GM23338 (cell line): ENCODE measurements at regions not wholly inside any gene's neighbourhood (a gene's known extent, or its start where the extent isn't known, plus 50 kb on each side); places are given as distances from the start of the nearest gene placed in this dataset.

Experiments
- ATAC-seq: fragments of 200-7000 bp; cut with Tn5 transposase; 3 replicates; pipeline ENCODE4 v1.9.1; 2020
- DNase-seq: peaks from one replicate; pipeline ENCODE4 v3.0.0-alpha.2; 2015; ENCODE audit warnings: low spot score
- H2AFZ ChIP-seq: fragments of 200-600 bp; sonication (generic); 2 replicates; pipeline ENCODE4 v1.8.0; 2016; ENCODE audit warnings: antibody characterized with exemption, mild to moderate bottlenecking, moderate library complexity
- H3F3A ChIP-seq: fragments of 200-600 bp; sonication (generic); replicated peaks from 2 replicates; pipeline ENCODE4 v1.8.0; 2017; ENCODE audit warnings: antibody characterized with exemption, mixed run types, low read depth
- H3K27ac ChIP-seq: fragments of 200-600 bp; sonication (generic); 2 replicates; pipeline ENCODE4 v1.6.1; 2016; ENCODE audit warnings: low read depth
- H3K27me3 ChIP-seq: fragments of 200-600 bp; sonication (generic); 2 replicates; pipeline ENCODE4 v1.8.0; 2016; ENCODE audit warnings: mild to moderate bottlenecking, mixed run types, moderate library complexity; ENCODE audit not compliant: insufficient read depth
- H3K36me3 ChIP-seq: fragments of 200-600 bp; sonication (generic); 2 replicates; pipeline ENCODE4 v1.8.0; 2016; ENCODE audit warnings: mild to moderate bottlenecking; ENCODE audit not compliant: insufficient read depth
- H3K4me1 ChIP-seq: fragments of 200-600 bp; sonication (generic); 2 replicates; pipeline ENCODE4 v1.8.0; 2016; ENCODE audit warnings: mild to moderate bottlenecking, moderate library complexity; ENCODE audit not compliant: insufficient read depth
- H3K4me2 ChIP-seq: fragments of 200-600 bp; sonication (generic); 2 replicates; pipeline ENCODE4 v1.7.1; 2017; ENCODE audit warnings: mixed run types
- H3K4me3 ChIP-seq: fragments of 200-600 bp; sonication (generic); 2 replicates; pipeline ENCODE4 v1.6.1; 2016; ENCODE audit warnings: mixed run types
- H3K79me2 ChIP-seq: fragments of 200-600 bp; sonication (generic); replicated peaks from 2 replicates; pipeline ENCODE4 v1.8.0; 2017; ENCODE audit warnings: mild to moderate bottlenecking; ENCODE audit not compliant: insufficient read depth
- H3K9me2 ChIP-seq: fragments of 200-600 bp; sonication (generic); 2 replicates; pipeline ENCODE4 v1.8.0; 2017; ENCODE audit not compliant: insufficient read depth
- H4K20me1 ChIP-seq: fragments of 200-600 bp; sonication (generic); replicated peaks from 2 replicates; pipeline ENCODE4 v1.8.0; 2017; ENCODE audit warnings: mild to moderate bottlenecking; ENCODE audit not compliant: insufficient read depth
- H3K27ac Mint-ChIP-seq: 2 replicates; pipeline ENCODE4 v1.8.0; 2020; ENCODE audit warnings: inconsistent platforms, mild to moderate bottlenecking, moderate library complexity, mixed read lengths
- H3K27me3 Mint-ChIP-seq: 3 replicates; pipeline ENCODE4 v1.8.0; 2022; ENCODE audit warnings: low read depth, mild to moderate bottlenecking, moderate library complexity, mixed read lengths, inconsistent platforms; ENCODE audit not compliant: insufficient read depth, poor library complexity
- H3K36me3 Mint-ChIP-seq: 3 replicates; pipeline ENCODE4 v1.8.0; 2021; ENCODE audit warnings: low read depth, mild to moderate bottlenecking, inconsistent platforms, moderate library complexity, mixed read lengths
- H3K4me1 Mint-ChIP-seq: 3 replicates; pipeline ENCODE4 v1.8.0; 2020; ENCODE audit warnings: mild to moderate bottlenecking, inconsistent platforms, mixed read lengths
- H3K4me3 Mint-ChIP-seq: 3 replicates; pipeline ENCODE4 v1.8.0; 2021; ENCODE audit warnings: moderate library complexity, mild to moderate bottlenecking, inconsistent platforms, mixed read lengths
- H3K9me3 Mint-ChIP-seq: 3 replicates; pipeline ENCODE4 v1.8.0; 2020; ENCODE audit warnings: moderate library complexity, mild to moderate bottlenecking, inconsistent platforms, mixed read lengths
- CREB1 ChIP-seq: fragments of 250-450 bp; sonication (Bioruptor Pico); IDR thresholded peaks from 2 replicates; pipeline ENCODE4 v1.5.0; 2020; ENCODE audit warnings: low read depth, mild to moderate bottlenecking, moderate library complexity
- EZH2 ChIP-seq: fragments of 200-600 bp; sonication (generic); IDR thresholded peaks from one replicate; pipeline ENCODE4 v1.8.0; 2017; ENCODE audit warnings: antibody characterized with exemption, mild to moderate bottlenecking, low read depth; ENCODE audit not compliant: unreplicated experiment
- EZH2phosphoT487 ChIP-seq: fragments of 200-600 bp; sonication (generic); IDR thresholded peaks from one replicate; pipeline ENCODE4 v1.8.1; 2018; ENCODE audit warnings: antibody characterized with exemption; ENCODE audit not compliant: unreplicated experiment
- JUNB ChIP-seq: IDR thresholded peaks from one replicate; pipeline ENCODE4 v1.6.1; 2016; ENCODE audit warnings: antibody characterized with exemption; ENCODE audit not compliant: unreplicated experiment
- NANOG ChIP-seq: IDR thresholded peaks from 2 replicates; pipeline ENCODE4 v1.6.1; 2016; ENCODE audit warnings: antibody characterized with exemption, borderline replicate concordance
- POLR2AphosphoS5 ChIP-seq: IDR thresholded peaks from 2 replicates; pipeline ENCODE4 v1.6.1; 2016; ENCODE audit warnings: antibody characterized with exemption, low read depth
- STAT1 ChIP-seq: IDR thresholded peaks from one replicate; pipeline ENCODE4 v1.6.1; 2016; ENCODE audit warnings: antibody characterized with exemption; ENCODE audit not compliant: unreplicated experiment
- ZNF114 ChIP-seq: fragments of 250-450 bp; sonication (Bioruptor Pico); IDR thresholded peaks from 2 replicates; pipeline ENCODE4 v1.5.0; 2020; ENCODE audit warnings: mild to moderate bottlenecking, moderate library complexity
- ZNF331 ChIP-seq: fragments of 250-450 bp; sonication (Bioruptor Pico); IDR thresholded peaks from 2 replicates; pipeline ENCODE4 v1.5.0; 2020; ENCODE audit warnings: low read depth, mild to moderate bottlenecking, moderate library complexity
- TF ChIP-seq, protein P1 (sequence below): fragments of 250-450 bp; sonication (Bioruptor Pico); IDR thresholded peaks from 2 replicates; pipeline ENCODE4 v1.5.0; 2020; ENCODE audit warnings: mild to moderate bottlenecking, moderate library complexity
- TF ChIP-seq, protein P2 (sequence below), 2 experiments: fragments of 200-600 bp in 1 of 2; sonication (generic) in 1 of 2; conservative IDR thresholded peaks; 2 replicates each; pipeline versions ENCODE4 v1.5.1 to v1.6.1; 2016 to 2017; ENCODE audit warnings: antibody characterized with exemption in 2 of 2, low read depth in 2 of 2, mild to moderate bottlenecking in 2 of 2, moderate library complexity in 1 of 2
- TF ChIP-seq, protein P3 (sequence below): IDR thresholded peaks from 2 replicates; pipeline ENCODE4 v1.6.1; 2016; ENCODE audit warnings: antibody characterized with exemption
- TF ChIP-seq, protein P4 (sequence below): IDR thresholded peaks from one replicate; pipeline ENCODE4 v1.6.1; 2018; ENCODE audit warnings: antibody characterized with exemption; ENCODE audit not compliant: unreplicated experiment

DNA sequence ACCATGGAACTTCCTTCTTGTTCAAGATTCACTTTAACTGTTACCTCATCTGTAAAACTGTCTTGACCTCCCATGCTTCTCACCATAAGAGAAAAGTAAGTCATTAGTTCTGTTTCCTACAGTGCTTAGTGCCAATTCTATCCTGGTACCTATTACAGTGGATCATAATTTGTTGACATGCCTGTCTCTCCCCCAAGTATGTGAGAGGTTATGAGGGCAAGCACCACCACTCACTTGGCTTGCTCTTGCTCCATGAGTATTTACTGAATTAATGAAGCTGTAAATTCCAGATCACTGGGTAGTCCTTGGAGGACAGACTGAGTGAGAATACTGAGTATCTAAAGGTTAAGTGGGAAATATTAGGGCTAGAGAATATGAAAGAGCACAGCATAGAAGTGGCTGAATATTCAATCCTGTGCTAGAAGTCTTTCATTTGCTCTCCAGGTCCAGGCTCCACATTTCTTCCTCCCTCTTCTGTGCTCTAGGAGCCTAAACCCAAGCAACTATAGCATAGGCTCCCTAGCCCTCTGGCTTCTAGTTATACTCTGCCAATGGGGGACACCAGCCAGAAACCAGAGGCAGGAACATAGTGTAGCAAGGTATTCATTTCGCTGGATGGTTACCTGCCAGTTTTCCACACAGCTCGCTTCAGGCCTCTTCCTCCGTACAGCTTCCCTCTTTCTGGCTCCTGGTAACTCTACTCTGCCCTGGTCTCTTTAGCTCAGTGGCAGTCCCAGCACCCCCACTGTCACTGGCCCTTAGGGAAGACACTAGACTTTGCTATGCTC lies 118.2 kb upstream of the SLC5A12 start:
- Mint-ChIP-seq H3K36me3 (no peaks in the 10 kb centered on the region), H3K4me1 (no peaks in the 10 kb centered on the region), H3K4me3 (no peak overlapping the region), H3K9me3 (no peaks in the 10 kb centered on the region), H3K27ac (no peak overlapping the region), H3K27me3 (no peaks in the 10 kb centered on the region)
- Histone ChIP-seq H3F3A (no peaks in the 10 kb centered on the region), H4K20me1 (no peaks in the 10 kb centered on the region), H3K79me2 (no peaks in the 10 kb centered on the region), H3K36me3 (no peaks in the 10 kb centered on the region), H3K27ac (no peak overlapping the region), H3K4me1 (no peaks in the 10 kb centered on the region), H3K4me3 (no peak overlapping the region), H2AFZ (no peak overlapping the region), H3K9me2 (no peaks in the 10 kb centered on the region; the same call in 1 of the 2 replicates), H3K27me3 (no peaks in the 10 kb centered on the region), H3K4me2 (no peak overlapping the region)
- peak; percentile 45; the same call in 2 of the 3 replicates for ATAC-seq
- TF ChIP-seq, protein P1, sequence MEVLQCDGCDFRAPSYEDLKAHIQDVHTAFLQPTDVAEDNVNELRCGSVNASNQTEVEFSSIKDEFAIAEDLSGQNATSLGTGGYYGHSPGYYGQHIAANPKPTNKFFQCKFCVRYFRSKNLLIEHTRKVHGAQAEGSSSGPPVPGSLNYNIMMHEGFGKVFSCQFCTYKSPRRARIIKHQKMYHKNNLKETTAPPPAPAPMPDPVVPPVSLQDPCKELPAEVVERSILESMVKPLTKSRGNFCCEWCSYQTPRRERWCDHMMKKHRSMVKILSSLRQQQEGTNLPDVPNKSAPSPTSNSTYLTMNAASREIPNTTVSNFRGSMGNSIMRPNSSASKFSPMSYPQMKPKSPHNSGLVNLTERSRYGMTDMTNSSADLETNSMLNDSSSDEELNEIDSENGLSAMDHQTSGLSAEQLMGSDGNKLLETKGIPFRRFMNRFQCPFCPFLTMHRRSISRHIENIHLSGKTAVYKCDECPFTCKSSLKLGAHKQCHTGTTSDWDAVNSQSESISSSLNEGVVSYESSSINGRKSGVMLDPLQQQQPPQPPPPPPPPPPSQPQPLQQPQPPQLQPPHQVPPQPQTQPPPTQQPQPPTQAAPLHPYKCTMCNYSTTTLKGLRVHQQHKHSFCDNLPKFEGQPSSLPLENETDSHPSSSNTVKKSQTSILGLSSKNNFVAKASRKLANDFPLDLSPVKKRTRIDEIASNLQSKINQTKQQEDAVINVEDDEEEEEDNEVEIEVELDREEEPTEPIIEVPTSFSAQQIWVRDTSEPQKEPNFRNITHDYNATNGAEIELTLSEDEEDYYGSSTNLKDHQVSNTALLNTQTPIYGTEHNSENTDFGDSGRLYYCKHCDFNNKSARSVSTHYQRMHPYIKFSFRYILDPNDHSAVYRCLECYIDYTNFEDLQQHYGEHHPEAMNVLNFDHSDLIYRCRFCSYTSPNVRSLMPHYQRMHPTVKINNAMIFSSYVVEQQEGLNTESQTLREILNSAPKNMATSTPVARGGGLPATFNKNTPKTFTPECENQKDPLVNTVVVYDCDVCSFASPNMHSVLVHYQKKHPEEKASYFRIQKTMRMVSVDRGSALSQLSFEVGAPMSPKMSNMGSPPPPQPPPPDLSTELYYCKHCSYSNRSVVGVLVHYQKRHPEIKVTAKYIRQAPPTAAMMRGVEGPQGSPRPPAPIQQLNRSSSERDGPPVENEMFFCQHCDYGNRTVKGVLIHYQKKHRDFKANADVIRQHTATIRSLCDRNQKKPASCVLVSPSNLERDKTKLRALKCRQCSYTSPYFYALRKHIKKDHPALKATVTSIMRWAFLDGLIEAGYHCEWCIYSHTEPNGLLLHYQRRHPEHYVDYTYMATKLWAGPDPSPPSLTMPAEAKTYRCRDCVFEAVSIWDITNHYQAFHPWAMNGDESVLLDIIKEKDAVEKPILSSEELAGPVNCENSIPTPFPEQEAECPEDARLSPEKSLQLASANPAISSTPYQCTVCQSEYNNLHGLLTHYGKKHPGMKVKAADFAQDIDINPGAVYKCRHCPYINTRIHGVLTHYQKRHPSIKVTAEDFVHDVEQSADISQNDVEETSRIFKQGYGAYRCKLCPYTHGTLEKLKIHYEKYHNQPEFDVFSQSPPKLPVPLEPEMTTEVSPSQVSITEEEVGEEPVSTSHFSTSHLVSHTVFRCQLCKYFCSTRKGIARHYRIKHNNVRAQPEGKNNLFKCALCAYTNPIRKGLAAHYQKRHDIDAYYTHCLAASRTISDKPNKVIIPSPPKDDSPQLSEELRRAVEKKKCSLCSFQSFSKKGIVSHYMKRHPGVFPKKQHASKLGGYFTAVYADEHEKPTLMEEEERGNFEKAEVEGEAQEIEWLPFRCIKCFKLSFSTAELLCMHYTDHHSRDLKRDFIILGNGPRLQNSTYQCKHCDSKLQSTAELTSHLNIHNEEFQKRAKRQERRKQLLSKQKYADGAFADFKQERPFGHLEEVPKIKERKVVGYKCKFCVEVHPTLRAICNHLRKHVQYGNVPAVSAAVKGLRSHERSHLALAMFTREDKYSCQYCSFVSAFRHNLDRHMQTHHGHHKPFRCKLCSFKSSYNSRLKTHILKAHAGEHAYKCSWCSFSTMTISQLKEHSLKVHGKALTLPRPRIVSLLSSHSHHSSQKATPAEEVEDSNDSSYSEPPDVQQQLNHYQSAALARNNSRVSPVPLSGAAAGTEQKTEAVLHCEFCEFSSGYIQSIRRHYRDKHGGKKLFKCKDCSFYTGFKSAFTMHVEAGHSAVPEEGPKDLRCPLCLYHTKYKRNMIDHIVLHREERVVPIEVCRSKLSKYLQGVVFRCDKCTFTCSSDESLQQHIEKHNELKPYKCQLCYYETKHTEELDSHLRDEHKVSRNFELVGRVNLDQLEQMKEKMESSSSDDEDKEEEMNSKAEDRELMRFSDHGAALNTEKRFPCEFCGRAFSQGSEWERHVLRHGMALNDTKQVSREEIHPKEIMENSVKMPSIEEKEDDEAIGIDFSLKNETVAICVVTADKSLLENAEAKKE (CRISPR knock-in tag) = no peak
- TF ChIP-seq, protein P2, sequence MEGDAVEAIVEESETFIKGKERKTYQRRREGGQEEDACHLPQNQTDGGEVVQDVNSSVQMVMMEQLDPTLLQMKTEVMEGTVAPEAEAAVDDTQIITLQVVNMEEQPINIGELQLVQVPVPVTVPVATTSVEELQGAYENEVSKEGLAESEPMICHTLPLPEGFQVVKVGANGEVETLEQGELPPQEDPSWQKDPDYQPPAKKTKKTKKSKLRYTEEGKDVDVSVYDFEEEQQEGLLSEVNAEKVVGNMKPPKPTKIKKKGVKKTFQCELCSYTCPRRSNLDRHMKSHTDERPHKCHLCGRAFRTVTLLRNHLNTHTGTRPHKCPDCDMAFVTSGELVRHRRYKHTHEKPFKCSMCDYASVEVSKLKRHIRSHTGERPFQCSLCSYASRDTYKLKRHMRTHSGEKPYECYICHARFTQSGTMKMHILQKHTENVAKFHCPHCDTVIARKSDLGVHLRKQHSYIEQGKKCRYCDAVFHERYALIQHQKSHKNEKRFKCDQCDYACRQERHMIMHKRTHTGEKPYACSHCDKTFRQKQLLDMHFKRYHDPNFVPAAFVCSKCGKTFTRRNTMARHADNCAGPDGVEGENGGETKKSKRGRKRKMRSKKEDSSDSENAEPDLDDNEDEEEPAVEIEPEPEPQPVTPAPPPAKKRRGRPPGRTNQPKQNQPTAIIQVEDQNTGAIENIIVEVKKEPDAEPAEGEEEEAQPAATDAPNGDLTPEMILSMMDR (conservative IDR thresholded peaks at IDR 0.05; ENCODE audit: low read depth in 2 of 2) = no peak
- TF ChIP-seq, protein P3, sequence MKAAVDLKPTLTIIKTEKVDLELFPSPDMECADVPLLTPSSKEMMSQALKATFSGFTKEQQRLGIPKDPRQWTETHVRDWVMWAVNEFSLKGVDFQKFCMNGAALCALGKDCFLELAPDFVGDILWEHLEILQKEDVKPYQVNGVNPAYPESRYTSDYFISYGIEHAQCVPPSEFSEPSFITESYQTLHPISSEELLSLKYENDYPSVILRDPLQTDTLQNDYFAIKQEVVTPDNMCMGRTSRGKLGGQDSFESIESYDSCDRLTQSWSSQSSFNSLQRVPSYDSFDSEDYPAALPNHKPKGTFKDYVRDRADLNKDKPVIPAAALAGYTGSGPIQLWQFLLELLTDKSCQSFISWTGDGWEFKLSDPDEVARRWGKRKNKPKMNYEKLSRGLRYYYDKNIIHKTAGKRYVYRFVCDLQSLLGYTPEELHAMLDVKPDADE = no peak
- TF ChIP-seq STAT1 (no peak), EZH2phosphoT487 (no peak), NANOG (no peak), EZH2 (no peak), JUNB (no peak), POLR2AphosphoS5 (no peak), ZNF331 (CRISPR knock-in tag) (no peak), CREB1 (CRISPR knock-in tag) (no peak), ZNF114 (CRISPR knock-in tag) (no peak)
- TF ChIP-seq, protein P4, sequence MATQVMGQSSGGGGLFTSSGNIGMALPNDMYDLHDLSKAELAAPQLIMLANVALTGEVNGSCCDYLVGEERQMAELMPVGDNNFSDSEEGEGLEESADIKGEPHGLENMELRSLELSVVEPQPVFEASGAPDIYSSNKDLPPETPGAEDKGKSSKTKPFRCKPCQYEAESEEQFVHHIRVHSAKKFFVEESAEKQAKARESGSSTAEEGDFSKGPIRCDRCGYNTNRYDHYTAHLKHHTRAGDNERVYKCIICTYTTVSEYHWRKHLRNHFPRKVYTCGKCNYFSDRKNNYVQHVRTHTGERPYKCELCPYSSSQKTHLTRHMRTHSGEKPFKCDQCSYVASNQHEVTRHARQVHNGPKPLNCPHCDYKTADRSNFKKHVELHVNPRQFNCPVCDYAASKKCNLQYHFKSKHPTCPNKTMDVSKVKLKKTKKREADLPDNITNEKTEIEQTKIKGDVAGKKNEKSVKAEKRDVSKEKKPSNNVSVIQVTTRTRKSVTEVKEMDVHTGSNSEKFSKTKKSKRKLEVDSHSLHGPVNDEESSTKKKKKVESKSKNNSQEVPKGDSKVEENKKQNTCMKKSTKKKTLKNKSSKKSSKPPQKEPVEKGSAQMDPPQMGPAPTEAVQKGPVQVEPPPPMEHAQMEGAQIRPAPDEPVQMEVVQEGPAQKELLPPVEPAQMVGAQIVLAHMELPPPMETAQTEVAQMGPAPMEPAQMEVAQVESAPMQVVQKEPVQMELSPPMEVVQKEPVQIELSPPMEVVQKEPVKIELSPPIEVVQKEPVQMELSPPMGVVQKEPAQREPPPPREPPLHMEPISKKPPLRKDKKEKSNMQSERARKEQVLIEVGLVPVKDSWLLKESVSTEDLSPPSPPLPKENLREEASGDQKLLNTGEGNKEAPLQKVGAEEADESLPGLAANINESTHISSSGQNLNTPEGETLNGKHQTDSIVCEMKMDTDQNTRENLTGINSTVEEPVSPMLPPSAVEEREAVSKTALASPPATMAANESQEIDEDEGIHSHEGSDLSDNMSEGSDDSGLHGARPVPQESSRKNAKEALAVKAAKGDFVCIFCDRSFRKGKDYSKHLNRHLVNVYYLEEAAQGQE = no peak
- DNase-seq = no peak
